Body of pancreas (tissue), 4 donors: ENCODE measurements at regions not wholly inside any gene's neighbourhood (a gene's known extent, or its start where the extent isn't known, plus 50 kb on each side); places are given as distances from the start of the nearest gene placed in this dataset.

ENCODE experiments used
- ATAC-seq: fragments of 150-250 bp; one replicate; pipeline ENCODE4 v1.9.1; 2016
- DNase-seq, 4 donors: peaks; one replicate each; pipeline ENCODE4 v3.0.0-alpha.2; 2019
- H3K27ac ChIP-seq, 4 donors: fragments of 200-600 bp; sonication (generic); 1 replicate in 3 of 4; 2 replicates in 1 of 4; pipeline versions ENCODE4 v1.5.1 to v1.6.1; 2016 to 2019; ENCODE audit warnings: mild to moderate bottlenecking in 1 of 4, mixed read lengths in 1 of 4, moderate library complexity in 1 of 4
- H3K27me3 ChIP-seq, 2 donors: fragments of 200-600 bp; sonication (generic); one replicate each; pipeline ENCODE4 v1.6.0; 2016; ENCODE audit warnings: mild to moderate bottlenecking in 1 of 2
- H3K36me3 ChIP-seq, 2 donors: fragments of 200-600 bp; sonication (generic); replicated peaks in 1 of 2; 2 replicates each; pipeline ENCODE4 v1.5.1; 2016; ENCODE audit warnings: low read depth in 2 of 2; ENCODE audit not compliant: insufficient read depth in 1 of 2
- H3K4me1 ChIP-seq: fragments of 200-600 bp; sonication (generic); one replicate; pipeline ENCODE4 v1.6.0; 2016
- H3K4me3 ChIP-seq, 2 donors: fragments of 200-600 bp; sonication (generic); 1 replicate in 1 of 2; 2 replicates in 1 of 2; pipeline ENCODE4 v1.5.1; 2016 to 2019
- H3K9me3 ChIP-seq, 3 donors: fragments of 200-600 bp; sonication (generic); 1 replicate in 2 of 3; 2 replicates in 1 of 3; pipeline ENCODE4 v1.5.1; 2016
- POLR2A ChIP-seq, 3 donors: fragments of 450-650 bp; IDR thresholded peaks; one replicate each; pipeline ENCODE4 v1.6.1; 2016; ENCODE audit warnings: antibody characterized with exemption in 3 of 3, mild to moderate bottlenecking in 2 of 3
- WGBS, 2 donors: methylation state at CpG; one replicate each; pipeline ENCODE4 v1.1.5; 2017; 5-methylcytosine and 5-hydroxymethylcytosine counted together
- intact Hi-C: fragments of 100-400 bp; cut with DNase I; formaldehyde crosslinking; loops from one replicate; pipeline ENCODE4 v1.15.1; 2023
- TF ChIP-seq, protein P1 (sequence below), 7 experiments: fragments of 450-650 bp in 4 of 7; fragments of 200-600 bp in 3 of 7; sonication (generic) in 3 of 7; IDR thresholded peaks; one replicate each; pipeline ENCODE4 v1.5.1; 2016 to 2019; ENCODE audit warnings: antibody characterized with exemption in 7 of 7

DNA sequence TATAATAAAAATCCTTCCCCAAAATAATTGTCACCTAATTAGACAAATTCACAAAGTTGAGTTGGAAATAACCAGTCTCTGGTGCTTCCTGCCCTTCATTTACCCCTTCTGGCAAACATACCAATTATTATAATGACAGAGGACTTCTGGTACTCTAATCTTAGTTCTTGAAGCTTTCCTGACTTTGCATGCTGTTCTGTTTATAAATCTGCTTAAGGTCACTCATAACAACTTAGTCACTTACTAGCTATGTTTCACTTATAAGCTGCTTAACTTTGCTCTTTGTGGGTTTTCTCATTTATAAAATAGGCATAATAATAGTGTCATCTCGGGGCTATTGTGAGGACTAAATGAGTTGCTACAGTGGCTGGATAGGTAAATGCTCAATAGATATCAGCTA lies 446.5 kb downstream of the EFNA5 start:
- DNase-seq, result no peak
- ATAC-seq, result no peak
- Histone ChIP-seq H3K4me3 (no peak overlapping the region), H3K9me3 (no peaks in the 10 kb centered on the region), H3K27ac (no peak overlapping the region), H3K4me1 (no peaks in the 10 kb centered on the region), H3K36me3 (no peaks in the 10 kb centered on the region), H3K27me3 (no peaks in the 10 kb centered on the region)
- intact Hi-C loops, result no loop called here
- TF ChIP-seq POLR2A (IDR thresholded peaks at IDR 0.05), result no peak
- TF ChIP-seq, protein P1, sequence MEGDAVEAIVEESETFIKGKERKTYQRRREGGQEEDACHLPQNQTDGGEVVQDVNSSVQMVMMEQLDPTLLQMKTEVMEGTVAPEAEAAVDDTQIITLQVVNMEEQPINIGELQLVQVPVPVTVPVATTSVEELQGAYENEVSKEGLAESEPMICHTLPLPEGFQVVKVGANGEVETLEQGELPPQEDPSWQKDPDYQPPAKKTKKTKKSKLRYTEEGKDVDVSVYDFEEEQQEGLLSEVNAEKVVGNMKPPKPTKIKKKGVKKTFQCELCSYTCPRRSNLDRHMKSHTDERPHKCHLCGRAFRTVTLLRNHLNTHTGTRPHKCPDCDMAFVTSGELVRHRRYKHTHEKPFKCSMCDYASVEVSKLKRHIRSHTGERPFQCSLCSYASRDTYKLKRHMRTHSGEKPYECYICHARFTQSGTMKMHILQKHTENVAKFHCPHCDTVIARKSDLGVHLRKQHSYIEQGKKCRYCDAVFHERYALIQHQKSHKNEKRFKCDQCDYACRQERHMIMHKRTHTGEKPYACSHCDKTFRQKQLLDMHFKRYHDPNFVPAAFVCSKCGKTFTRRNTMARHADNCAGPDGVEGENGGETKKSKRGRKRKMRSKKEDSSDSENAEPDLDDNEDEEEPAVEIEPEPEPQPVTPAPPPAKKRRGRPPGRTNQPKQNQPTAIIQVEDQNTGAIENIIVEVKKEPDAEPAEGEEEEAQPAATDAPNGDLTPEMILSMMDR (IDR thresholded peaks at IDR 0.05), result no peak
- WGBS, 2 donors, result 37 to 46% methylated on average over 1 of the region's 1 CpG

DNA sequence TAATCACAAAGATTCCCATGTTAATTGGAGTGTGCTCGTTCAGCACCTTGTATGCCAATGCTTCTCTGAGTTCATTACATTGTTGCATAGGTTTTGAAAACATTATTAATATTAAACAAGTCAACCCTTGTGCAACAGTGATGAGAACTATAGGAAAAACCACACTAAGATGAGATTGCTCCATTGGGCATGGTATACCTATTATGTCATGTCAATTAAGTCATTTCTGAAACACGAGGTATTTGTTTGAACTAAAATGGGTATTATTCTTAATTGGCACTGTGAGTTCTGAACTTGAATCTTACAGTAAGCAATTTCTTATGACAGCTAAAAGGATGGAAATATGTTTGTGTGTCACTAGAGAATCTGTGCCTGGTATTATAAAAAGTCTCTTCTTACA lies 447.7 kb downstream of the EFNA5 start:
- Histone ChIP-seq H3K4me1 (no peaks in the 10 kb centered on the region), H3K4me3 (no peak overlapping the region), H3K9me3 (no peaks in the 10 kb centered on the region), H3K27me3 (no peaks in the 10 kb centered on the region), H3K27ac (no peak overlapping the region), H3K36me3 (no peaks in the 10 kb centered on the region)
- TF ChIP-seq, protein P1 (IDR thresholded peaks at IDR 0.05), result no peak
- no peak for TF ChIP-seq POLR2A (IDR thresholded peaks at IDR 0.05)
- no peak for DNase-seq
- WGBS, 2 donors, result 68 to 71% methylated on average over 2 of the region's 2 CpGs
- no peak for ATAC-seq
- intact Hi-C loops, result no loop called here

DNA sequence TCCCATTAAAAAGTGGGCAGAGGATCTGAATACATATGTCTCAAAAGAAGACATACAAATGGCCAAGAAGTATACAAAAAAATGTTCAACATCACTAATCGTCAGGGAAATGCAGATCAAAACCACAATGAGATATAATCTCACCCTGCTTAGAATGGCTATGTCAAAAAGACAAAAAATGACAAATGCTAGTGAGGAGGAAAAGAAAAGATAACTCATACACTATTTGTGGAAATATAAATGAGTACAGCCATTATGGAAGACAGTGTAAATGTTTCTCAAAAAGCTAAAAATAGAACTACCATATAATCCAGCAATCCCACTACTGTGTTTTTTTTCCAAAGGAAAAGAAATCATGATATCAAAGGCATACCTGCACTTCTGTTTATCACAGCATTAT lies 450.7 kb downstream of the EFNA5 start:
- ATAC-seq, result no peak
- no peaks in the 10 kb centered on the region for H3K27me3 ChIP-seq
- no peaks in the 10 kb centered on the region for H3K36me3 ChIP-seq
- no peaks in the 10 kb centered on the region for H3K4me1 ChIP-seq
- intact Hi-C loops, result no loop called here
- no peak overlapping the region for H3K4me3 ChIP-seq
- DNase-seq, result no peak
- TF ChIP-seq, protein P1 (IDR thresholded peaks at IDR 0.05), result no peak
- no peak for TF ChIP-seq POLR2A (IDR thresholded peaks at IDR 0.05)
- 59 to 60% methylated on average over 1 of the region's 1 CpG for WGBS, 2 donors
- H3K27ac ChIP-seq, result no peak overlapping the region
- no peaks in the 10 kb centered on the region for H3K9me3 ChIP-seq

DNA sequence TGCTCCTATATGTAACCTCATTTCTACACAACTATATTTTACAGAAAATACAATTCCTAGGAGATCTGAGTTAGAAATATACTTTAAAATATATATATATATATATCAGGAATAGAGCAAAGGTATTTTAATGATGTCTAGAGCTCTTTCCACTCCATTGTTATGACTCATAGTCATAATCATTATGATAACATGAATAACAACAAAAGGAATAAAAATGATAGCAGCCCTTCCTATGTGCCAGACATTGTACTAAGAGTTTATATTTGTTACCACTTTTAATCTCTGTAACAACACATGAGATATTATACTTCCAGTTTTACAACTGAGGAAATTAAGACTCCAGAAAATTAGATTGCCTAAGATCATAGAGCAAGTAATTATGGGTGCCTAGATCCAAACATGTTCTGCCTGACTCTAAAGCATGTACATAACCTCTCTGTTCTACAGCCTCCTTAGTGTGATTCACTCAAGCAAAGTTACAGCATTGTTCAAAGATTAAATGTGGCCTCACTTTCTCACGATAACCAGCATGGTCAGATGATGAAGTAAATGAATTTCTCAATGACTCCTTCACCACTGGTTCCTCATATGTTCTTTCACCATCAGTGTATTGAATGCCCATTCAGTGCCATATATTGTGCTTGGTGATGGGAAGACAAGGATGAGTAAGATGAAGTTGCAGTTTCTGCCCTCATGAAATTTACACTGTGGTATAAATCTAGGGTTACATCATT lies 452.1 kb downstream of the EFNA5 start:
- Histone ChIP-seq H3K36me3 (no peaks in the 10 kb centered on the region), H3K27ac (no peak overlapping the region), H3K27me3 (no peaks in the 10 kb centered on the region), H3K4me3 (no peak overlapping the region), H3K9me3 (no peaks in the 10 kb centered on the region), H3K4me1 (no peaks in the 10 kb centered on the region)
- intact Hi-C loops, result no loop called here
- TF ChIP-seq POLR2A (IDR thresholded peaks at IDR 0.05), result no peak
- TF ChIP-seq, protein P1 (IDR thresholded peaks at IDR 0.05), result no peak
- WGBS, 2 donors, result 78 to 80% methylated on average over 1 of the region's 1 CpG
- no peak for ATAC-seq
- DNase-seq, result no peak

DNA sequence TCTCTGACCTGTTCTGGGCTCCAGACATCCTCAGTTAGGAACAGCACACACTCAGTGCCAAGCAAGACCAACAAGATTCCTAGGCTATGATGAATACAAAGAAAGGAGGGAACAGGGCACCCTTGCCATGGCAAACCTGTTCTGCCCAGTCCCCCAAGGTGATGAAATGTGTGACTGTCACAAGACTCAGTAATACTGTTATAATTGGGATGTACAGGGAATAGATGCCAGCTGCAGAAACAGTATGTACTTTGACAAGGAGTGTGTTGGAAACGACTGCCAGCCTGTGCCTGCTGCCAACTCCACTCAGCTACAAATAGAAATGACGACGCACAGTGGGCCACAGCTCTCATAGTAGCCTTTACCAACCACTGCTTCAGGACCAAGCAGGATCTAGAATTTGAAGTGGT lies 453.0 kb downstream of the EFNA5 start:
- Histone ChIP-seq H3K27me3 (no peaks in the 10 kb centered on the region), H3K27ac (no peak overlapping the region), H3K4me3 (no peak overlapping the region), H3K9me3 (no peaks in the 10 kb centered on the region), H3K36me3 (no peaks in the 10 kb centered on the region), H3K4me1 (no peaks in the 10 kb centered on the region)
- intact Hi-C loops, result no loop called here
- DNase-seq (peak in 1 of 4 donors; percentile 16), ATAC-seq (no peak)
- TF ChIP-seq POLR2A (IDR thresholded peaks at IDR 0.05), result no peak
- TF ChIP-seq, protein P1 (IDR thresholded peaks at IDR 0.05), result no peak
- 69 to 75% methylated on average over 3 of the region's 3 CpGs for WGBS, 2 donors
